SU-DHL-6 (cell line): ENCODE measurements at regions not wholly inside any gene's neighbourhood (a gene's known extent, or its start where the extent isn't known, plus 50 kb on each side); places are given as distances from the start of the nearest gene placed in this dataset.

Experiments
- CTCF ChIP-seq: fragments of 200-600 bp; sonication (generic); IDR thresholded peaks from one replicate; pipeline ENCODE4 v1.5.1; 2017; ENCODE audit warnings: antibody characterized with exemption, mild to moderate bottlenecking, low read length, moderate library complexity; ENCODE audit not compliant: insufficient read depth, poor library complexity, severe bottlenecking
- EZH2phosphoT487 ChIP-seq: fragments of 200-600 bp; sonication (generic), shearing (Covaris generic); conservative IDR thresholded peaks from 2 replicates; pipeline ENCODE4 v1.6.1; 2018; ENCODE audit warnings: mild to moderate bottlenecking, antibody characterized with exemption, low read length, moderate library complexity, mixed read lengths

DNA sequence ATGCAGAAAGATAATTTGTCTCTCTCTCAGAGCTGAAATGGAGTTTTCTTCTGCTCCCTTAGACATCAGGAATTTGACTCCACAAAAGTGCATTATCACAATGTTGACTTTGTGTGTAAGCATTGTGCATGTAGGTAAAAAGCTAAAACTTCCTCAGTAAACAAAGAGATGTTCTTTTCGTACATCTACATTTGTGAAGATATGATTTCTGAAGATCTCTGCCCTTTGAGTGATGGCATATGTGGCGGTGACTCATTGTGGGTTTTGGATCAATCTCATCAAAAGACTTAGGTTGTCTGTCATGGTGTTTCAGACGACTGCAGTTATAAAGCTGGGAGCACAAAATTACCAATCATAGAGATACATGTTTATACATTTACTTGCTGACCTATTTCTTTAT lies 411.4 kb upstream of the LMO3 start:
- no peak for TF ChIP-seq CTCF
- TF ChIP-seq EZH2phosphoT487: no peak
